GM12872 (cell line): ENCODE measurements at regions not wholly inside any gene's neighbourhood (a gene's known extent, or its start where the extent isn't known, plus 50 kb on each side); places are given as distances from the start of the nearest gene placed in this dataset.

Experiments
- TF ChIP-seq, protein P1 (sequence below): IDR thresholded peaks from 3 replicates; pipeline ENCODE4 v1.5.1; 2011; ENCODE audit warnings: low read depth, mild to moderate bottlenecking, low read length, moderate library complexity; ENCODE audit not compliant: insufficient read depth

DNA sequence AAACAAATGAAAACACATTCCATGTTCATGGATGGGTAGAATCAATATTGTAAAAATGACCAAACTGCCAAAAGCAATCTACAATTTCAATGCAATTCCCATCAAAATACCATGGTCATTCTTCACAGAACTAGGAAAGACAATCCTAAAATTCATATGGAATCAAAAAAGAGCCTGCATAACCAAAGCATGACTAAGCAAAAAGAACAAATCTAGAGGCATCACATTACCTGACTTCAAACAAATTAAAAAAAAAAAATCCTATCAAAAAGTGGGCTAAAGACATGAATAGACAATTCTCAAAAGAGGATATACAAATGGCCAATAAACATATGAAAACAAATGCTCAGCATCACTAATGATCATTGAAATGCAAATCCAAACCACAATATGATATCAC, 297.5 kb downstream of the NAF1 start:
- TF ChIP-seq, protein P1, sequence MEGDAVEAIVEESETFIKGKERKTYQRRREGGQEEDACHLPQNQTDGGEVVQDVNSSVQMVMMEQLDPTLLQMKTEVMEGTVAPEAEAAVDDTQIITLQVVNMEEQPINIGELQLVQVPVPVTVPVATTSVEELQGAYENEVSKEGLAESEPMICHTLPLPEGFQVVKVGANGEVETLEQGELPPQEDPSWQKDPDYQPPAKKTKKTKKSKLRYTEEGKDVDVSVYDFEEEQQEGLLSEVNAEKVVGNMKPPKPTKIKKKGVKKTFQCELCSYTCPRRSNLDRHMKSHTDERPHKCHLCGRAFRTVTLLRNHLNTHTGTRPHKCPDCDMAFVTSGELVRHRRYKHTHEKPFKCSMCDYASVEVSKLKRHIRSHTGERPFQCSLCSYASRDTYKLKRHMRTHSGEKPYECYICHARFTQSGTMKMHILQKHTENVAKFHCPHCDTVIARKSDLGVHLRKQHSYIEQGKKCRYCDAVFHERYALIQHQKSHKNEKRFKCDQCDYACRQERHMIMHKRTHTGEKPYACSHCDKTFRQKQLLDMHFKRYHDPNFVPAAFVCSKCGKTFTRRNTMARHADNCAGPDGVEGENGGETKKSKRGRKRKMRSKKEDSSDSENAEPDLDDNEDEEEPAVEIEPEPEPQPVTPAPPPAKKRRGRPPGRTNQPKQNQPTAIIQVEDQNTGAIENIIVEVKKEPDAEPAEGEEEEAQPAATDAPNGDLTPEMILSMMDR, result no peak

GRCh38 chr4:162866565-162866964, 300.1 kb downstream of the NAF1 start:
- TF ChIP-seq, protein P1, result no peak

DNA sequence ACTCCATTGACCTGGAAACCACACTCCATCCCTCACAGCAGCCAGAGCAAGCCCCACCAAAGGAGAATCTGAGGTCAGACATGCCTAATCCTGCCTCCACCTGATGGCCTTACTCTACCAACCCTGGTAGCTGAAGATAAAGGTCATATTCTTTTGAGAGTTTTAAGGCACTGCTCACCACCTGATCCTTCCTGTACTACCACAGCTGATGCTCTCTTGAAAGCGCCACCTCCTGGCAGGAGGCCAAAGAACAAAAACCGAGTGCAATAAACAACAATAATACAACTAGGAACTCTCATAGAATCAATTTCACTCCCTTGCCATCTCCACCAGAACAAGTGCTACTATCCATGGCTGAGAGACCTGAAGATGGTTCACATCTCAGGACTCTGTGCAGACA, 301.6 kb downstream of the NAF1 start:
- TF ChIP-seq, protein P1, result peak; percentile 44

DNA sequence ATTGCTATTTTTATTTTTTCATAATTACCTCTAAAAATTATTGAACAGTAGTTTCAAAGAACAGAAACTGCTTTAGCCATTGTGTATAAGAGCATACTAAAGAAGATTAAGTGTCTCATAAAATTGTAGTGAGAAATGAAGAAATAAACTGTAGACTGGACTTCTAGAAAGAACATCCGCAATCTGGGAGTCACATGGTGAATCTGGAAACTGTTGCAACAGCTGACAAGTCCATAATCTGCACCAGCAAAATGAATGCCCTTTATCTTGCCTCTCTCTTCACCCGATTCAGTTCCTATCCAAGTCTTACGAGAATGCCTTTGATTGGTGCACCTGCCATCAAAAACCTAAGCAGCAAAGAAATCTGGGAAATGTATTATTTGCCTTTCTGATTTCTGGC, 312.9 kb downstream of the NAF1 start:
- TF ChIP-seq, protein P1, result no peak

GRCh38 chr4:162852642-162853041, 314.0 kb downstream of the NAF1 start:
- TF ChIP-seq, protein P1, result no peak

- TF ChIP-seq, protein P1, result no peak
Observed at GRCh38 chr4:162849937-162850336, 316.8 kb downstream of the NAF1 start.

DNA sequence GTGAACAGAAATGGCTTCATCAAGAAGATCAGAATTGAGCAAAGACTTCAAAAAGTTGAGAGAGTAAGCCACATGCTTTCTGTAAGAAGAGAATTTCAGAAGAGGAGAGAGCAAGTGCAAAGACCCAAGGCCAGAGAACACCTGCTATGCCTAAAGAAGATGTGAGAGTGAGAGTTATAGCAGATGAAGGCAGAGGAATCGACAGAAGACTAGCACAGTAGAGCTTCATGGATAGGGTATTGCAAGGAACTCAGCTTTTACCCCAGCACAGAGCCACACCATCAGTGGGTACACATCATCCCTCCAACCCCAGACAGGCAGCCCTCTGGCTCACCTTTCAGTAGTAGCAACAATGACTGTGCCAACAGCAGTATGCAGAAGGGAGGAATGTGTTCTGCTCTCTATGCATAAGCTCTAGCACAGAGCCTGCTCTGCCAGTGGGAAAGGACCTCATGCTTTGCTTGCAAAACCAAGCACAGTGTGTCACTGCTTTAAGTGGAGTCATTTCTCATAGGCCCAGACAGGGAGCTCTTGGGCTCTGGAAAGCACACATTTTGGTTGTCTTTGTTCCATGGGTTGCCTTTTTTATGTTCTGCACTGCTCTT, 318.6 kb downstream of the NAF1 start:
- TF ChIP-seq, protein P1, result no peak

GRCh38 chr4:162841753-162842152, 324.9 kb downstream of the NAF1 start:
- TF ChIP-seq, protein P1, result no peak
